ENCODE measurements at regions not wholly inside any gene's neighbourhood (a gene's known extent, or its start where the extent isn't known, plus 50 kb on each side); places are given as distances from the start of the nearest gene placed in this dataset.

- WGBS, 2 experiments (ENCODE audit: insufficient coverage in 1 of 2, insufficient read length in 1 of 2), result 94% methylated on average over 1 of the region's 1 CpG; no CpG with 5 or more reads in 1 of the 2 experiments
- TF ChIP-seq, protein P1, sequence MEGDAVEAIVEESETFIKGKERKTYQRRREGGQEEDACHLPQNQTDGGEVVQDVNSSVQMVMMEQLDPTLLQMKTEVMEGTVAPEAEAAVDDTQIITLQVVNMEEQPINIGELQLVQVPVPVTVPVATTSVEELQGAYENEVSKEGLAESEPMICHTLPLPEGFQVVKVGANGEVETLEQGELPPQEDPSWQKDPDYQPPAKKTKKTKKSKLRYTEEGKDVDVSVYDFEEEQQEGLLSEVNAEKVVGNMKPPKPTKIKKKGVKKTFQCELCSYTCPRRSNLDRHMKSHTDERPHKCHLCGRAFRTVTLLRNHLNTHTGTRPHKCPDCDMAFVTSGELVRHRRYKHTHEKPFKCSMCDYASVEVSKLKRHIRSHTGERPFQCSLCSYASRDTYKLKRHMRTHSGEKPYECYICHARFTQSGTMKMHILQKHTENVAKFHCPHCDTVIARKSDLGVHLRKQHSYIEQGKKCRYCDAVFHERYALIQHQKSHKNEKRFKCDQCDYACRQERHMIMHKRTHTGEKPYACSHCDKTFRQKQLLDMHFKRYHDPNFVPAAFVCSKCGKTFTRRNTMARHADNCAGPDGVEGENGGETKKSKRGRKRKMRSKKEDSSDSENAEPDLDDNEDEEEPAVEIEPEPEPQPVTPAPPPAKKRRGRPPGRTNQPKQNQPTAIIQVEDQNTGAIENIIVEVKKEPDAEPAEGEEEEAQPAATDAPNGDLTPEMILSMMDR (conservative IDR thresholded peaks at IDR 0.05), result no peak
- H3K4me3 Mint-ChIP-seq, result no peak overlapping the region
Observed at GRCh38 chr3:106231086-106231485, 362.3 kb upstream of the CBLB start.

DNA sequence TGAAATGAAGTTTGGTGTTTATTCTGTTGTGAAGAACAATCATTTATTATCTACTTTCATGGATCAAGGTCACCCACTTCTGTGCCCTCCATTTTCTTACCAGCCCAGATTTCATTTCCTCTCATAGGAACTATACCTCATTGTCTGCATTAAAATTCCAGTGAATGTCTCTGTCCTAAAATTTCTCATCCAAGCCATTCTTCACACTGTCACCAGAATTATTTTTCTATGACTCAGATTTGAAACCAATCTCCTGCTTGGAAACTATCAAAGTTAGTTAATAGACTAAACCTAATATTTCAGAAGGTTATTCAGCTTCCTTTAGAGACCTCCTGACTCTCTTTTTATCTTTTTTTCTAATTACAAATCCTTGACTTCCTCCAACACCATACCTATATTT lies 364.1 kb upstream of the CBLB start:
- Mint-ChIP-seq H3K27ac (no peak overlapping the region), H3K9me3 (peaks cover 4% of the 10 kb centered on the region), H3K4me3 (no peak overlapping the region), H3K36me3 (ENCODE audit: low read depth) (no peaks in the 10 kb centered on the region), H3K4me1 (no peaks in the 10 kb centered on the region), H3K27me3 (ENCODE audit: insufficient read depth) (no peaks in the 10 kb centered on the region)
- no peaks in the 10 kb centered on the region for H3K4me1 ChIP-seq (ENCODE audit: control insufficient read depth, insufficient read depth, low read length)
- no peaks in the 10 kb centered on the region for H3K36me3 ChIP-seq (ENCODE audit: control insufficient read depth, insufficient read depth, low read length)
- H3K27ac ChIP-seq (ENCODE audit: low read depth, low read length), result no peak overlapping the region
- no peak overlapping the region for H3K9ac ChIP-seq (ENCODE audit: extremely low read depth, low read length, poor library complexity, severe bottlenecking)
- H3K27me3 ChIP-seq (ENCODE audit: control insufficient read depth, insufficient read depth, low read length, poor library complexity, severe bottlenecking), result no peaks in the 10 kb centered on the region
- peaks cover 10% of the 10 kb centered on the region for H3K9me3 ChIP-seq (ENCODE audit: control insufficient read depth, low read length)
- H3K4me3 ChIP-seq (ENCODE audit: low read length), result no peak overlapping the region
- TF ChIP-seq, protein P1 (conservative IDR thresholded peaks at IDR 0.05), result no peak
- no peak for DNase-seq

More at GRCh38 chr3:106231086-106231485, 362.3 kb upstream of the CBLB start:
- no peak overlapping the region for H3K27ac ChIP-seq (ENCODE audit: low read depth, low read length)
- no peak for DNase-seq
- no peak overlapping the region for H3K4me3 ChIP-seq (ENCODE audit: low read length)
- Mint-ChIP-seq H3K27me3 (ENCODE audit: insufficient read depth) (no peaks in the 10 kb centered on the region), H3K4me1 (no peaks in the 10 kb centered on the region), H3K27ac (no peak overlapping the region), H3K36me3 (ENCODE audit: low read depth) (peaks cover 2% of the 10 kb centered on the region), H3K9me3 (peaks cover 8% of the 10 kb centered on the region)
- no peaks in the 10 kb centered on the region for H3K27me3 ChIP-seq (ENCODE audit: control insufficient read depth, insufficient read depth, low read length, poor library complexity, severe bottlenecking)
- H3K9me3 ChIP-seq (ENCODE audit: control insufficient read depth, low read length), result peaks cover 5% of the 10 kb centered on the region
- H3K4me1 ChIP-seq (ENCODE audit: control insufficient read depth, insufficient read depth, low read length), result no peaks in the 10 kb centered on the region
- H3K36me3 ChIP-seq (ENCODE audit: control insufficient read depth, insufficient read depth, low read length), result no peaks in the 10 kb centered on the region
- no peak overlapping the region for H3K9ac ChIP-seq (ENCODE audit: extremely low read depth, low read length, poor library complexity, severe bottlenecking)

DNA sequence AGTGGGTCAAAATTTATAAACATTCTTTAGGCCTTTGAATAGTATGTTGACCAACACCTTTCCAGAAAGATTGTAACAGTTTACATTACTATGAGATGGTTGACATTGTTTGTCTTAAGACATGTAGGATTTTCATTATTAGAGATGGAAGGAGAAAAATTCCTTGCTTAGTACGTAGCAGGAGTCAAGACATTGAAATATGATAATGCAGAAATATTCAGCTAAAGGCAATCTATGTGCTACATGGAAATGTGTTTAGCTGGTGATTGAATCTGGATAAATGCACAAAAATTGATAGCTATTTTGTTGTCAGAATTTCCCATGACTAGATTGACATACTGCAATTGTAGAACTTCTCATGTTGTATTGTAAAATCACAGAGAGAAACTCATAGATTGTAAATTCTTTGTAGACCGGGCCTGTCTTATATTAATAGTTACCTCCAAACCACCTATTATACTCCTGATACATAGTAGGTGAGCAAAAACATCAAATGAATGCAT lies 370.4 kb upstream of the CBLB start:
- Mint-ChIP-seq H3K27ac (no peak overlapping the region), H3K9me3 (peaks cover 7% of the 10 kb centered on the region), H3K27me3 (ENCODE audit: insufficient read depth) (no peaks in the 10 kb centered on the region), H3K4me3 (no peak overlapping the region), H3K36me3 (ENCODE audit: low read depth) (no peaks in the 10 kb centered on the region), H3K4me1 (no peaks in the 10 kb centered on the region)
- TF ChIP-seq, protein P1 (conservative IDR thresholded peaks at IDR 0.05), result no peak
- no peak overlapping the region for H3K4me3 ChIP-seq (ENCODE audit: low read length)
- H3K36me3 ChIP-seq (ENCODE audit: control insufficient read depth, insufficient read depth, low read length), result no peaks in the 10 kb centered on the region
- H3K9ac ChIP-seq (ENCODE audit: extremely low read depth, low read length, poor library complexity, severe bottlenecking), result no peak overlapping the region
- no peaks in the 10 kb centered on the region for H3K27me3 ChIP-seq (ENCODE audit: control insufficient read depth, insufficient read depth, low read length, poor library complexity, severe bottlenecking)
- no peaks in the 10 kb centered on the region for H3K4me1 ChIP-seq (ENCODE audit: control insufficient read depth, insufficient read depth, low read length)
- no peak for DNase-seq
- no peak overlapping the region for H3K27ac ChIP-seq (ENCODE audit: low read depth, low read length)
- WGBS, 2 experiments (ENCODE audit: insufficient coverage in 1 of 2, insufficient read length in 1 of 2), result 92 to 98% methylated on average over 1 to 2 of the region's 2 CpGs
- H3K9me3 ChIP-seq (ENCODE audit: control insufficient read depth, low read length), result peaks cover 10% of the 10 kb centered on the region

Measured in endodermal cell (in vitro differentiated cells).